GM13977 (cell line): ENCODE measurements at regions not wholly inside any gene's neighbourhood (a gene's known extent, or its start where the extent isn't known, plus 50 kb on each side); places are given as distances from the start of the nearest gene placed in this dataset.
"Not testable (repeated sequence)": the region's sequence is repeated elsewhere in the genome, so short reads cannot be mapped to it uniquely, and the experiment has no call there.

ENCODE experiments used
- DNase-seq: peaks from one replicate; pipeline ENCODE4 v3.0.0; 2012; ENCODE audit warnings: low spot score
- in situ Hi-C: fragments of 300-500 bp; cut with MboI; formaldehyde crosslinking; loops from one replicate; pipeline ENCODE4 v1.12.0; 2022; ENCODE audit warnings: low sequenced_read_pairs, low pct_unique_long_range_greater_than_20kb, mixed read lengths, inconsistent platforms; ENCODE audit not compliant: unreplicated experiment
- TF ChIP-seq, protein P1 (sequence below): IDR thresholded peaks from 2 replicates; pipeline ENCODE4 v1.5.1; 2012; ENCODE audit warnings: mild to moderate bottlenecking, control low read depth; ENCODE audit not compliant: insufficient read depth; ENCODE audit errors: extremely low read depth, missing control alignments

DNA sequence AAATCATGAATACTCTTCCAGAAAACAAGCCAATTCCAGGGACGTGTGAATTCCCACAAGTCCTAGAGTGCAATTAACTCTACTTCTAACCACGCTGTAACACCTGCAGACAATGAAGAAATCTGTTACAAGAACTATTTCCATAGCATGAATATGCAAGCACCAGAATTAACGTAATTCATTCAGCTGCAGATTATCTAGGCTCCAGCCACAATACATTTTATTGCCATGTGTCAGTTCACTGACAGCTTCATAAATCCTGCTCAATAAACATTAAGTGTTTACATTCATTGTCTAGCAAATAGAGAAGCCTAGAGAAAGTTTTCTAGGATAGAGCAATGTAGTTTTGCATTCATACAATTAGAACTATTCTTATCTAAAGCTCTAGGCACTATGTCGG is 1348.5 kb downstream of the GRIK2 start:
- in situ Hi-C loops, result no loop called here
- DNase-seq, result no peak
- TF ChIP-seq, protein P1, sequence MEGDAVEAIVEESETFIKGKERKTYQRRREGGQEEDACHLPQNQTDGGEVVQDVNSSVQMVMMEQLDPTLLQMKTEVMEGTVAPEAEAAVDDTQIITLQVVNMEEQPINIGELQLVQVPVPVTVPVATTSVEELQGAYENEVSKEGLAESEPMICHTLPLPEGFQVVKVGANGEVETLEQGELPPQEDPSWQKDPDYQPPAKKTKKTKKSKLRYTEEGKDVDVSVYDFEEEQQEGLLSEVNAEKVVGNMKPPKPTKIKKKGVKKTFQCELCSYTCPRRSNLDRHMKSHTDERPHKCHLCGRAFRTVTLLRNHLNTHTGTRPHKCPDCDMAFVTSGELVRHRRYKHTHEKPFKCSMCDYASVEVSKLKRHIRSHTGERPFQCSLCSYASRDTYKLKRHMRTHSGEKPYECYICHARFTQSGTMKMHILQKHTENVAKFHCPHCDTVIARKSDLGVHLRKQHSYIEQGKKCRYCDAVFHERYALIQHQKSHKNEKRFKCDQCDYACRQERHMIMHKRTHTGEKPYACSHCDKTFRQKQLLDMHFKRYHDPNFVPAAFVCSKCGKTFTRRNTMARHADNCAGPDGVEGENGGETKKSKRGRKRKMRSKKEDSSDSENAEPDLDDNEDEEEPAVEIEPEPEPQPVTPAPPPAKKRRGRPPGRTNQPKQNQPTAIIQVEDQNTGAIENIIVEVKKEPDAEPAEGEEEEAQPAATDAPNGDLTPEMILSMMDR, result no peak

DNA sequence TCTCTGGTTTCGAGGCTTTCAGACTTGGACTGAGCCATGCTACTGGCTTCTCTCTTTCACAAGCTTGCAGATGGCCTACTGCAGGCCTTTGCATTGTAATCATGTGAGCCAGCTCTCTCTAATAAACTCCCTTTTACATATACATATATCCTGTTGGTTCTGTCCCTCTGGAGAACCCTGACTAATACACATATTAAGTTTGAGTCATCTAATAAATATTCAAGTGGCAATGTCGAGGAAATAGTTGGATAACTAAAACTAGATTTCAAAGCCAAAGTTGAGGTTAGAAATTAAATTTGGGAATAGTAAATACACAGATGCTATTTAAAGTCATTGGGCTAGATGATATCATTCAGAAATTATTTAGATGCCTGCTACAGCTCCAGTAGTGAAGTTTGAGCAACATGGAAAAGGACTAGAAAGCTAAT is 1343.4 kb downstream of the GRIK2 start:
- TF ChIP-seq, protein P1, result no peak
- in situ Hi-C loops, result no loop called here
- no peak for DNase-seq

DNA sequence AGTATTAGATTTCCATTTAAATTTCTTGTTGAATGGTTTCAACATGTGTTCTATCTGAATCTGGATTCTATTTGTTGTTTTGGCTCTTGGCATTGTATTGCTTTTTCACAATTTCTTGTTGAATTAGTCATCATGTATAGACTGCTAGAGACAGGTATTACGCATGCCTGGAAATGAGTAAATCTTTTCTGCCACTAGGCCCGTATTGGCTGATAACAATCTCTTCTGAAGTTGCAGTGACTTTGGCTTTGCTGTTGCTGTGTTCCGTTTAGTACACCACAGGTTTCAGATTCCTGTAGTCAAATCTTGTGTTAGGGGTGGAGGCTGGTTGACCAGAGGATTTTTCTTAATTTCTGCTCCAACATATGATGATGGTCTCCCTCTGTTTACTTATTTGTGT is 1339.4 kb downstream of the GRIK2 start:
- in situ Hi-C loops, result no loop called here
- TF ChIP-seq, protein P1, result no peak
- no peak for DNase-seq

DNA sequence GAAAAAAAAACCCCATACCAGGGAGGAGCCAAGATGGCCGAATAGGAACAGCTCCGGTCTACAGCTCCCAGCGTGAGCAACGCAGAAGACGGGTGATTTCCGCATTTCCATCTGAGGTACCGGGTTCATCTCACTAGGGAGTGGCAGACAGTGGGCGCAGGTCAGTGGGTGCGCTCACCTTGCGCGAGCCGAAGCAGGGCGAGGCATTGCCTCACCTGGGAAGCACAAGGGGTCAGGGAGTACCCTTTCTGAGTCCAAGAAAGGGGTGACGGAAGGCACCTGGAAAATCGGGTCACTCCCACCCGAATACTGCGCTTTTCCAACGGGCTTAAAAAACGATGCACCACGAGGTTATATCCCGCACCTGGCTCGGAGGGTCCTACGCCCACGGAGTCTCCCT is 1328.6 kb downstream of the GRIK2 start:
- DNase-seq, in situ Hi-C loops: not testable (repeated sequence)

DNA sequence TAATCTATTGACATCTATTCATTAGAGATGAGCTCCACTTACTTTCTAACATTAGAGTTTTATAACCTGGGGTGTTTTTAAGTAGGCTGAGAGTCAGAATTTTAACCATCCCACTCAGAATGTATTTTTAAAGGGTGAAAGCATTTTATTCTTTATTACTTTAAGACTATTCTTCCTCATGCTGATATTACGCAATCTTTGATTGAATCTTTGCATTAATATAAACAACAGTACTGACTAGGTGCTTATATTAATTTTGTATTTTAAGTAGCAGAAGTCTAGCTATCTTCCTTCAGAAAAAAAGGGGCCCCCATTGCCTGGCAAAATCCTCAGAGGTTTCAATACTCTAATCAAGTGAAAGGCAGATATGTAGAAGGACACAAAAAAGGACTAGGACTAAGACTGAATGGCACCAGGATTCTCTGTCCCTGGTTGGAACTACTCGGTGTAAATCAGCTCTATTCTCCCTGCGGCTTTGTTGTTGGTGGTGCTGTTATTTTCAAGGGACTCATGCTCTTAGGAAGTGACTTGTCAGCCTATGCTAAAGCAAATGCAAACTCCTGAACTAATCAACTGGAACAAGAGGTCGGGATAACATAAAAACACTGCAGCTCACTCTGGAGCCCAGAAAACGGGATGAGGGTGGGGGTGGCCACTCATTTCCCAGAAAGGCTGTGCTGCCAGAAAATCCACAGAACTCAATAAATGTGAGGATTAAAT is 1324.4 kb downstream of the GRIK2 start:
- DNase-seq, result no peak
- in situ Hi-C loops, result no loop called here
- TF ChIP-seq, protein P1, result no peak

DNA sequence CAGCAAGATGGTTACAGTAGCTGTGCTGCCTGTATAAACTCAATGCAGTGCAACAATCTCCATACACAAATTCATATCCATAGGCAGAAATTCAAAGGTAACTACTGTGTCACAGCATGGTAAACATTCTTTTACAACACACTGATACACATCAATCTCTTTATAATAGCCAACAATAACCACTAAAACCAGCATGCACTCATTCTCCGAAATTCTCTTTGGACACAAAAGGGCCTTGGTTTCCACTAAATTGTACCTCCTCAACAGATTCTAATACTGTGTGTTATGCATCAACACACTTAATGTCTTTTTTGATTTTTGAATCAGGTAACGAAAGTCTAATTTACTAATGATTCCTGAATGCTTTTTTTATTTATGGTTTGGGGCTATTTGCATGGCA is 1323.7 kb downstream of the GRIK2 start:
- in situ Hi-C loops, result no loop called here
- no peak for DNase-seq
- TF ChIP-seq, protein P1, result no peak

DNA sequence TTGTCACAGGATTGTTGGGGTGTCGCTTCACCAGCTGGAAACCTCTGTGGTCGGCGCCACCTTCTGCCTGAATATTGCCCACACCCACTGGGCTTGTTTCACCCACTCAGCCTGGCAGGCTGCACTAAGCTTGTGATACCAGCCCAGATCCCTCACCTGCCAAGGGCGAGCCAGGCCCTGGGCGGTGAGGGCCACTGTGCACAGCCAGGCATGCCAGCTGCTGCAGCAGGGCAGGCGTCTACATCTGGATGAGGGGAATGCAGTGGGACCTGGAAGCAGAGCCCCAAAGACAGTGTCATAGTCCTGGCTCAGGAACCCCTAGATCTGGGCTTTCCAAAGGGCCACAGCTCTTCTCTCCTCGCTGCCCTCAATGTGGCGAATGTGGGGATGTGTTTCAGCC is 1307.5 kb downstream of the GRIK2 start:
- in situ Hi-C loops, result no loop called here
- no peak for DNase-seq
- TF ChIP-seq, protein P1, result no peak
